Thyroid gland (tissue), 4 donors: ENCODE measurements at regions not wholly inside any gene's neighbourhood (a gene's known extent, or its start where the extent isn't known, plus 50 kb on each side); places are given as distances from the start of the nearest gene placed in this dataset.

Experiments used
- POLR2A ChIP-seq, 2 donors: fragments of 450-650 bp; IDR thresholded peaks; one replicate each; pipeline ENCODE4 v1.6.1; 2017; ENCODE audit warnings: antibody characterized with exemption in 2 of 2, mild to moderate bottlenecking in 2 of 2, moderate library complexity in 1 of 2
- TF ChIP-seq, protein P1 (sequence below), 6 experiments: fragments of 200-600 bp in 3 of 6; fragments of 450-650 bp in 3 of 6; sonication (generic) in 3 of 6; IDR thresholded peaks; one replicate each; pipeline ENCODE4 v1.5.1; 2016 to 2019; ENCODE audit warnings: antibody characterized with exemption in 6 of 6, mild to moderate bottlenecking in 2 of 6, inconsistent platforms in 1 of 6, moderate library complexity in 1 of 6

DNA sequence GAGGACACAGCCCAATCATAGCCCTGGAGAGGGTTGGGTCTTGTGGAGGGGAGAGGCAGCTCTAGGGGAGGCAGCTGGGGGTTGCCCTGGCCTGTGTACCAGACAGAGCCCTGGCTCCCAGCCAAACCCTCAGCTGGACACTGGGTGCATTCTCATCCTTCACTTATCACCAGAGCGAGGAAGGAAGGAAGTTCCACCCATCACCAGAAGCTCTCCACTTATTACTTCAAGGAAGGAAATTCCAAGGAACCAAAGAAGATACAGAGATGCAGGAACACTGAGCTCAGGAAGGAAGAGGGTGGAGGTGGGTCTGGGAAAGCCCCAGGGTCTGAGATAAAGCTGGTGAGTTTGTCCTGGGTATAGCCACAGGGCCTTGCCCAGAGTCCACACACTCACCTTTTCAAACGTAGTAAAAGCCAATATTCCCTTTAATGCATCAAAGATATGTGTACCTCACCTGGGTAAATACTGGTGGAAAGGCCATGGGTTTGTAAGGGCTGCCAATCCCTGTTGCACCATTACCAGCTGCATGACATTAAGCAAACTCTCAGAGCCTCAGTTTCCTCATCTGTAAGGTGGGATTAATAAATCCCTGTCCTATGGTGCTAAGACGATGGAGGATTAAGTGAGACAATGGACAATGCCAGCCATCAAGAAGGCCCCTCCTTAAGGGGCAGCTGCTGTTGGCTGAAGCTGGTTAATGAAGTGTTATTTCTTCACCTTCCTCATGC is 109.7 kb upstream of the NAA20 start:
- TF ChIP-seq, protein P1, sequence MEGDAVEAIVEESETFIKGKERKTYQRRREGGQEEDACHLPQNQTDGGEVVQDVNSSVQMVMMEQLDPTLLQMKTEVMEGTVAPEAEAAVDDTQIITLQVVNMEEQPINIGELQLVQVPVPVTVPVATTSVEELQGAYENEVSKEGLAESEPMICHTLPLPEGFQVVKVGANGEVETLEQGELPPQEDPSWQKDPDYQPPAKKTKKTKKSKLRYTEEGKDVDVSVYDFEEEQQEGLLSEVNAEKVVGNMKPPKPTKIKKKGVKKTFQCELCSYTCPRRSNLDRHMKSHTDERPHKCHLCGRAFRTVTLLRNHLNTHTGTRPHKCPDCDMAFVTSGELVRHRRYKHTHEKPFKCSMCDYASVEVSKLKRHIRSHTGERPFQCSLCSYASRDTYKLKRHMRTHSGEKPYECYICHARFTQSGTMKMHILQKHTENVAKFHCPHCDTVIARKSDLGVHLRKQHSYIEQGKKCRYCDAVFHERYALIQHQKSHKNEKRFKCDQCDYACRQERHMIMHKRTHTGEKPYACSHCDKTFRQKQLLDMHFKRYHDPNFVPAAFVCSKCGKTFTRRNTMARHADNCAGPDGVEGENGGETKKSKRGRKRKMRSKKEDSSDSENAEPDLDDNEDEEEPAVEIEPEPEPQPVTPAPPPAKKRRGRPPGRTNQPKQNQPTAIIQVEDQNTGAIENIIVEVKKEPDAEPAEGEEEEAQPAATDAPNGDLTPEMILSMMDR (IDR thresholded peaks at IDR 0.05) = no peak
- TF ChIP-seq POLR2A (IDR thresholded peaks at IDR 0.05) = no peak
